ENCODE measurements at regions not wholly inside any gene's neighbourhood (a gene's known extent, or its start where the extent isn't known, plus 50 kb on each side); places are given as distances from the start of the nearest gene placed in this dataset.
"Not testable (repeated sequence)": the region's sequence is repeated elsewhere in the genome, so short reads cannot be mapped to it uniquely, and the experiment has no call there.

DNA sequence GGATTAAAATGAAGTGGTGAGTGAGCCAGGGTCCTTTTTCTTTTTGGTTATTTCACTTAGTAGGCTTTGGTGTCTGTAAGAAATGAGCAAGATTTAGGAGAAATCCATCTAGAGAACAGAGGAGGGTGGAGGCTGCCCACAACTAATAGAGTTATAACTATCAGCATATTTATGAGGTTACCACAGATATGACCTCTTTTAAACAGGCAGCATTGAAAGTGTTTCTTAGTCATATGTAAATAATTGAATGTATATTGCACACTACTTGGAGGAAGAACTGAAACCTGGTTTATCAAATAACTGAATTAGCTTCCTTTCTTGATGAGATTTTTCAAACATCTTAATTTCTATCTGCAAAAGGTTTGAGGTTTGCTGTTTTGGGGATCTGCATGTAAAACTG, 483.1 kb upstream of the PIK3R1 start:
- DNase-seq, result no peak

DNA sequence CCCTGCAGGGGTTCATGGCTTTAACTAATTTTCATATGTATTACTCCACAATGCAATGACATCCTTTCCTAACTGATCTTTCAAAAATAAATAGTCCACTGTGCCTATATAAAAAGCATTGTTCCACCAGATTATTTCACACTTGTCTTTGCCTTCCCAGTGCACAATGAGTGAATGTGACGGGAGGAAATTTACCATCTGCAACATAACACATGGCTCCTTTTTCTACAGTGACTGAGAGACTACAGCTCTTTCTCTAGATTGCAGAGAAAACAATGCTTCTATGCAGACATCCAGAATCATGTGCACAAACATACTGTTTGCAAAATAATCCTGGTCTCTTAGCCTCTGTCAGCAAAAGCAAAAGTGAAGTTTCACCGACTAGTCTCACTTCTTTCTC, 483.7 kb upstream of the PIK3R1 start:
- DNase-seq, result no peak

DNA sequence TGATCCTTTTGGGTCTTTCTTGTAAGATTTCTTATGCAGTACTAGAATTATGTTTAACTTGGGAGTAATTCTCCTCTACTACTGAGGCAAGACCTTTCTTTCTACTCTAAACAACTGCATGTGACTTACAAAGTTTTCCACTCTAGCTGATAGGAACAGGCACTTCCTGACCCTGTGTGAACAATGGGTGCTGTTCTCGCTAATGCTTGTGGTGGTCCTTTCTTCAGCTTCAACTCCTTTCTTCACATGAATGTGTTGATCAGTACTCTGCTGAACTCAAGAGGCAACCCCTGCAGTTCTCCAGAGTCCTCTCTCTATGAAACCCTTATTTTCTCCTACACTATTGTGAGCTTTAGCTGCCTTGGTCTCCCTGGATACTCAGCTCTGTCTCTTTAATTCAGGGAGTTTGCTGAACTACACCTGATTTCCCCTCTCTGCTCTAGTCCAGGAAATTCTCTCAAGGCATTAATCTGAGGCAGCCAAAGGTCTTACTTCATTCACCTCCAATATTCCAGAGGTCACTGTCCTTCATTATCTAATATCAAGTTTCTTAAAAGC, 484.6 kb upstream of the PIK3R1 start:
- DNase-seq, result no peak

DNA sequence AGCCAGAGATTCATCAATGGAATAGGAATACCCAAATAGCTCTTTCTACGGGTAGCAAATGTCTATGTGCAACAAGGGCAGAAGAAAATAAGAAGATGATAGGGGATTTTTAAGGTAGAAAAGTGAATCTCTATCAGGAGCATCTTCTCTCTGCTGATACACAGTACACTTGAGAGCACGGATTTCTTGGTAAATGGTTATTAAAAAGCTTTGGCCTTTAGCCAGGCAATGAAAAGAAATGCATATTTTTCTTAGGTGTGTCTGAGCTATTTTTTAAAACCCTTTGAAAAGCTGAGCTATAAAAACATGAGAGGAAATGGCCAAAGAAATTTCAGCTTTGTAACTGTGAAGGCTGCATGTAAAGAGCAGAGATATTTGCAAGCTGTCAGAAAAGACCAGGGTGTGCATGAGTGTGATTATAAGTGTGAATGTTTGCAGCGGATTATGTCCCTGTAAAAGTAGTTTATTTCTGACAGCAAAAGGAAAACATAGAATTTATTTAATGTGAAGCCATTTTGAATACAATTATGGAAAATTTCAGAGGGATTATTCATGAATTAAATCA, 487.1 kb upstream of the PIK3R1 start:
- no peak for DNase-seq

DNA sequence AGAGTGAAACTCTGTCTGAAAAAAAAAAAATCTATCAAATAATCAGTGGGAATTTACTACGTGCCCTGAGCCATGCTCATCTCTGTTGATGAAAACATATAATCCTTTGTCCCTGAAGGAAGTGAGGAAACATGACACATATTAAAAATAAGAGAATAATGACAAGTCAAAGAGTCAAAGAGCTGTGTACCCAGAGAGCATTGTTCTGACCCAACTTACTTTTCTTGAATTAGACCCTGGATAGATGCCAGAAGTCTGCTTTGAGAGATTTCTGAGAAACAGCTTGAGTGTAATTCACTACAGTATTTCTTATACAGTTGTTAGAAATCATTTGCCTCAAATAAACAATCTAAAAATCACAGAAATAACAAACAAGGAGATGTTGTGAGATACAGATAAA, 490.0 kb upstream of the PIK3R1 start:
- no peak for DNase-seq

DNA sequence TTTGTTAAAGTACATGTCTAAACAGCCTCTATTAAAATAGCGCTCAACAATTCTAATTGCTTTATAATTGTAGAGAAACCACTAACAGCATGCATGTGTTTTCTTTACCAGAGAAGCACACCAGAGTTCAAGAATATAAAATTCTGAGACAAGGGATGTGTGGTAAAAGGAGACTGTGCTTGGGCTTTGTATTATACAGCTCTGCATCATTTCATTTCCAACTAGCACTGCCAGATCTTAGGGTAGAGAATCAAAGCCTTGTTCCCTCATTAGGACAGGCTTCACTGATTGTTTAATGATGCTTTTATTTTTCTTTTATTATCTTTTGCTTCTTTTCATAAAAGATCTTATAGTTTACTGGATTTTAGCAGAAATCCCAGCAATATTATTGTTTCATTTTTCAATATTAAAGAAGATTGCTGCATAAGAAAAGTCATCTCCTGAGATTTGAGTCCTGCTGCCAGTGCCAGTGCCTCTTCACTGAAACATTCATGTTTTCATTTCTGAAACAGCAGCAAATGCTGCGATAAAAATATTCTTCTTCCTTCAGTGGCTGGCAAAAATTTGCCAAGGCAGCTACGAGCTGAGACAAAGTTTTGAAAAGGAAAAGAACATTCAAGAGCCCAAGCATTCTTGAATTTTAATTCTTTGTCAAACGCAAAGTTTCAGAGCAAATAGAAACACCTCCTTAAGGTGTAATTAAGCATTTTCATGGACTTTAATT, 491.0 kb upstream of the PIK3R1 start:
- no peak for DNase-seq

DNA sequence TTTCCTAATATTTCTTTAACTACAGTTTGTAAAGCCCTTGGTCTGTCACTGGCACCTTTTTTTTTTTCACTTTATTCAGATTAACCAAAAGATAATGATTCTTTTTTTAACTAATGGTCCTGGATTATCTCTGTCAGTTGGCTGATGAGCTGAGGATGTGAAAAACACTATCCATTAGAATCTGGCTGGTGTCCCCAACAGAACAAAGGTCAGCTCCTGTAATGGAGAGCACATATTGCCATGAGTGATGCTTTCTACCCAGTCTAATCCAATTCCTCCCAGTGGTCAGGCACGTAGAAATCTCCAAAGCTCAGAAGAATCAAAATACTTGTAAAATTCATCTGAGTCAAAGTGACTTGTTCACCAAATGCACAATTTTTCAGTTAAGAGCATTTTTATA, 491.7 kb upstream of the PIK3R1 start:
- no peak for DNase-seq

DNA sequence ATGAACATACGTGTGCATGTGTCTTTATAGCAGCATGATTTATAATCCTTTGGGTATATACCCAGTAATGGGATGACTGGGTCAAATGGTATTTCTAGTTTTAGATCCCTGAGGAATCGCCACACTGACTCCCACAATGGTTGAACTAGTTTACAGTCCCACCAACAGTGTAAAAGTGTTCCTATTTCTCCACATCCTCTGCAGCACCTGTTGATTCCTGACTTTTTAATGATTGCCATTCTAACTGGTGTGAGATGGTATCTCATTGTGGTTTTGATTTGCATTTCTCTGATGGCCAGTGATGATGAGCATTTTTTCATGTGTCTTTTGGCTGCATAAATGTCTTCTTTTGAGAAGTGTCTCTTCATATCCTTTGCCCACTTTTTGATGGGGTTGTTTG, 493.0 kb upstream of the PIK3R1 start:
- DNase-seq, result not testable (repeated sequence)

DNA sequence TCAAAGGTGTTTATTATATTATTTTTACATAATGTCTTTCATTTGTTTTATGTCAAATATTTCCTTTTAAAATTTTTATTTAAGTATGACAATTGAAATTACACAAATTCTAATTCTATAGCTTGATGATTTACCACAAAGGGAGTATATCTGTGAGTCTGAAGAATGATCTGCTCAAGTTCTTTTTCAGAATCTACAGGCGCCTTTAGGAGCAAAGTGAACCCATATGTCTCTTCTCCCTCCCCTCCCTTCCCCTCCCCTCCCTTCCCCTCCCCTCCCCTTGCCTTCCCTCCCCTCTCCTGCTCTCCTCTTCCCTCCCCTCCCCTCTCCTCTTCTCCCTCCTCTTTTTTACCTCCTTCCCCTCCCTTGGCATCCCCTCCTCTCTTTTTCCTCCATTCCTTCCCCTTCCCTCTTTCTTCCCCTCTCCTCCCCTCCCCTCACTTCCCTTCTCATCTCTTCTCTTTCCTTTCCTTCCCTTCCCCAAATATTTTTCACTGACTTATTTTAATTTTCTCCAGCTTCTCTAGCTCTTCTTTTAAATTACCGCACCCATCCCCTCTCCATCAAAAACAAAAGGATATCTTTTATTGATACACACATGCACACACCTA, 495.3 kb upstream of the PIK3R1 start:
- no peak for DNase-seq

DNA sequence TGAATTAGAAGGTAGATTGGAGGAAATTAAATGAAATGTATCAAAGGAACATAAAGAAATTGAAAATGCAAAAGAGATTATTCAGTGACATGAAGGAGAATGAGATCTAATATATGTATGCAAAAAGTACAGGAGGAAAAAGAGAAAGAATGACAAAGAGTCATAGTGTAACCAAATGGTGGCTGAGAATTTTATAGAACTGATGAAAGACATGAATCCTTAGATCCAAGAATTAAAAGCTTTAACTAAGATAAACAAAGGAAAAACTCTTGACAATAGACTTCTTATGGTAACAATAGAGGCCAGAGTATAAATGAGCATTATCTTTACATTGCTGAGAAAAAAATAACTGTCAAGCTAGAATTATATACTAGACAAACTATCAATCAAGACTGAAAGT, 505.4 kb upstream of the CD180 start:
- DNase-seq, result no peak

DNA sequence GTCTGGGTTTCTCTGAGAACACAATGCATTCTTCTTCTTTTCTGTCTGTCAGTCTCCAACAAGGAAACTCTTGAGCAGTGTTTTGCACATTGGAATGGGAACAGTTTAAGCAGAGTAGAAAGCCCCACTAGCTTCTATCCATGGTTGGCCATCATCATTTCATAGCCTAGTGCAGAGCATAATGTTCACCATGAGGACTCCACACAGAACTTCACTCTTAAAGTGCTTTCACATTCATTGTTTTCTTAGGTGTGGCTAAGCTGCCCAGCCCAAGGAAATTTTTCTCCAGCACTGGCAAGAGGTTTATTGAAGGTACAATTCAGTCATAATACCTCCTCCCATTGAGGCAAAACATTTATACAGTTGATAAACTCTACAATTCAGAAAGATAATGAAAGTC, 503.0 kb upstream of the CD180 start:
- DNase-seq, result no peak

DNA sequence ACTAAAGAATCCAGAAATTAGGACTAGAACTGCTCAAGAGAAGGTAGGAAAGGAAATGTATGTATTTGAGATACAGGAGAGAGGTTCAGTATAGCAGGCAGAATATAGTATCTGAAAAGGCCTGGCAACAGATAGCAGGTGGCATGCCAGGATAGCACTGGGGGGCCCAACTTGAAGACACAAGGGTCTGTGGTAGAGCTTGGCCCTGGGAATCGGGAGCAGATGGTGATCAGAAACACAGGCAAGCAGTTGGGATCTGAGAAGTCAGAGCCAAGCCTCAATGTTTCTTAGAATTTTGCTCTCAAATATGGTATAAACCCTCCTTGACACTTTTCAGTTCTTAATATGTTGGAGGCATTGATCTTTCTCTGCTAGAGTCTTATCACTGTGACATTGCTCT, 499.8 kb upstream of the CD180 start:
- DNase-seq, result no peak

DNA sequence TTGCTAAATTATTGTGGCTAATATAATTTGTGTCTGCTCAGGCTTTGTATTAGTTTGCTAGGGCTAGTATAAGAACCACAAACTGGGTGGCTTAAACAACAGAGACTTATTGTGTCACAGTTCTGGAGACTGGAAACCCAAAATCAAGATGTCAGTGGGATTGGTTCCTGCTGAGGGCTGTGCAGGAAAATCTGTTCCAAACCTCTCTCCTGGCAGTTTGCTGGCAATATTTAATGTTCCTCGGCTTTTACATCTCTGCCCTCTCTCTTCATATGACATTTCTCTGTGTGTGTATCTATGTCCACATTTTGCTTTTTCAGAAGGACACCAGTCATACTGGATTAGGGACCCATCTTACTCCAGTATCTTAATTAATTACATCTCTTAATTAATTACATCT, 498.8 kb upstream of the CD180 start:
- DNase-seq, result no peak

DNA sequence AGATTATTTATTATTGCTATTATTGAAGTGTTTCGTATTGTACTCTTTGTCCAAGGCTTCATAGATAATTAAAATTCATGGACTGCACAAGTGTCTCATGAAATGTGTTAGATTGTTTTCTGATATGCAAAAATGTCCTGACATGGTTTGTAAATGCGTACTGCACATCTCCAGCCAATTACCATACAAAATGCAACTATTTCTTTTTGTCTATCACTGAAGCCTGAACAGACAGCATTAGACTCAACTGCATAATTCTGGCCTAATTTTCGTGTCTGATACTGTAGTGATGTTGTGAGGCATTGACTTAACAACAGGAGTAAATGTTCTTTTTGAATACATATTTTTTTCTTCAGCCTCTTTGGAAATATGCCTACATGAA, 498.2 kb upstream of the CD180 start:
- no peak for DNase-seq

DNA sequence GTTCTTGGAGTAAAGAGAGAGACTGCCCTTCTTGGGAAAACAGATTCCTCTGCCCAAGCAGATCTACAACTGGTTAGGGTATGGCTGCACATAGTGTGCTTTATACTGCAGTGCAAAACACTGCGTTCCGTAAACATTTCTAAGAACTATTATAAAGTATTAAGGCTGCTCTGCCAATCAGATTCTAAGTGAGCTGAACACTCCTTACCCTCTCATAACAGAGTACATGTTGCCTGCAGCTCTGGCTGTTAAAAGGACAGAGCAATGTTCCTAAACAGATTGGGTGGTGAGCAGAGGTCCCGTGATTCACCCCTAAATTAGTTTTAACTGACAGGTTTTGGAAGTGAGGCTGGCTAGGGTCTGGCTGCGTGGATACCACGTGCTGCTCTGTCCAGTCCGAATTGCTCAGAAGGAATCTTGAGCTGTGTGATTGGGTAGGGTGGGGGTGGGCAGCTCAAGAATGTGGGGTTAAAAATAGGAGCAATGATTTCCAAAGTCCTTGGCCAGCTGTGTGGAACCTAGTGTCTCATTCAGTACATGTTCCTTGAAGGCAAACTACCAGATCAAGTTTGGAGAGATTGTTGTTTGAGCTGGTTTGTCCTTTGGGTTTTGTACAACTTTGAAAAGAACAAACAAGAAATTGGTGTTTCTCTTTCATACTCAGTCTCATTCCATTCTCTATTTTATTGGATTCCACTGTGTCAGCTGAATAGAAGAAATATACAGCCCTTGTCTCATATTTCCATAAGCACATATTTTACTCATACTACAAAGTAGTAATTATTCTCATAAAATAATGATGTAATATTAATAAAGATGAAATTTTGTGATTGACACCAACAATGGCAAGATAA, 497.6 kb upstream of the CD180 start:
- peak; percentile 49 for DNase-seq

DNA sequence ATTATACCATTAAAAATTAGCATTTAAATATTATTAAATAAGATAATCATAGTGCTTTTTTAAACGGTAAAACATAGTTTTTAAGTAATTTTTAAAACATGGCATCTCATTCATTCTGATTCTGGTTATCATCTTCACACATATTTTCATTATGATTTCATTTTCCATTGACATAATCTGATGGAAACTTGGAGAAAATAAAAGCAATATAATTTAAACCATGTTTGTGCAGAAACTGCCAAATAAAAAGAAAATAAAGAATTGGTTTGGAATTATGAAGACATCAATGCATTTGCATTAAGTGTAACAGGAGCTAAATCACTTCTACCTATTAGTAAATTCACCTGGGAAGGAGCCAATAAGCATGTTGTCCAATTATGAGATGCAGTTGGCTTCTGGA, 490.1 kb upstream of the CD180 start:
- no peak for DNase-seq

DNA sequence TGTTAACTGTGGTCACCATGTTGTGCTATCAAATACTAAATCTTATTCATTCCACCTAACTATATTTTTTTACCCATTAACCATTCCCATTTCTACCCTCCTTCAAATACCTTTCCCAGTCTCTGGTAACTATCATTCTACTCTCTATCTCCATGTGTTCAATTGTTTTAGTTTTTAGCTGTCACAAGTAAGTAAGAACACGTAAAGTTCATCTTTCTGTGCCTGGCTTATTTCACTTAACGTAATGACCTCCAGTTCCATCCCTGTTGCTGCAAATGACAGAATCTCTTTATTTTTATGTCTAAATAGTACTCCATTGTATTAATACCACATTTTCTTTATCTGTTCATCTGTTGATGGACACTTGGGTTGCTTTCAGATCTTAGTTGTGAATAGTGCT, 485.1 kb upstream of the CD180 start:
- no peak for DNase-seq

DNA sequence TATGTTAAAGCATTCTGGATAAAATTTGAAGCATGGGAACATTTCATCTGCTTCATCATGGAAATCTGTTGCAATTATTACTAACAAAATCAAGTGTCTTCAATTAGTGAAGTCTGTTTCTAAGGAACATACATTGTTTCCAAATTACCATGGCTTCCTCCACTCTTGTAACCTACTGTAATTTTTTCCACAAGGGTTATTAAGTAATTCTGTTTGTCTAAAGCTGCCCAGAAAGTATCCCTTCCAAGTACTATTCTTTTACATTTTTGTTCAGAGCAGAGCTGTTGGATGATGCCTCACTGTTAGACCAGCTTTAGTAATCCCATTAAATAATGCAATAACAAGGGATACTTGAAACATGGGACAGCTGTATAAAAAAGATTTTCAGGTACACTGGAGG, 483.5 kb upstream of the CD180 start:
- no peak for DNase-seq

DNA sequence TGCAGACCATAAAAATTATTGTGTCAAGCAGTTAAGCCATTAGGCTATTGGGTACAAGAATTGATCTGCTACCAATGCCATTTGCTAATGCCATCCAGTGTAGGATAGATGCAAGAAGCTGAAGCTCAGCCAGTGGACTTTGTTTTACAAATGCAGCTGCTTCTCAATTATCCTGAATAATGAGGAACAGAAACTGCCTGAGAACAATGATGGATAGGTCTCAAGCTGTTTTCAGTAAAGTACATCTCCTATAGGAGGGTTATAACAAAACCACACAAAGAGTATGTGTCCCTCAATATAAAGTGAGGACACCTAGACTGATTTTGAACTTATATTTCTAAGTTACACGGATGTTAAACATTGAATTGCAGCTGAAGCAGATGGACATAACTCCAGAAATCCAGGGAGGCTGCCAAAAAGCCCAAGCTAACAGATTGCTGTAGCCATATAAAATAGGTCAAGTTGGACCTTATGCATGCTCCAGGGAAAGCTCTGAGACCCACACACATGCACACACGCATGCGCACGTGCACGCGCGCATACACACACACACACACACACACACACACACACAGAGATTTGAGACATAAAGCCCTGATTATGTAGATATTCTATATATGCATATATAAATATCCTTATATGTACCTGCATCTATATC, 482.7 kb upstream of the CD180 start:
- peak; percentile 30 for DNase-seq

DNA sequence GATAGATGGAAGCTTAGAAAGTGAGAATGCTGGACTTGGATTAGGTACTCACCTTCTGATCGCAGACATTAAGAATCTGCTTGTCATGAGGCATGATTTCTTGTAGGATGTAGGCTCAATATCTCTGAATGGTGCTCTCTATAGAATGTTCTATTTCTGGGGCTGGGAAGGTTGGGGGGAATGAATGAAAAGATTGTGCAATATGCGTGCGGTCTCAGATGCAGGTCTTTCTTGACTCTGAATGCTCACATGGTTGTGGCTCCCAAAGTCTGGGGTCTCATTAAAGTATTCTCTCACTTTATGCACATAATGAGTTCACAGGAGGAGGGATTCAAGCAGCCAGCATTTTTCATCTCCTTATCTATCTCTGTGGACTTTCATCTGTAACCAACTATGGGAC, 482.0 kb upstream of the CD180 start:
- DNase-seq, result no peak

DNA sequence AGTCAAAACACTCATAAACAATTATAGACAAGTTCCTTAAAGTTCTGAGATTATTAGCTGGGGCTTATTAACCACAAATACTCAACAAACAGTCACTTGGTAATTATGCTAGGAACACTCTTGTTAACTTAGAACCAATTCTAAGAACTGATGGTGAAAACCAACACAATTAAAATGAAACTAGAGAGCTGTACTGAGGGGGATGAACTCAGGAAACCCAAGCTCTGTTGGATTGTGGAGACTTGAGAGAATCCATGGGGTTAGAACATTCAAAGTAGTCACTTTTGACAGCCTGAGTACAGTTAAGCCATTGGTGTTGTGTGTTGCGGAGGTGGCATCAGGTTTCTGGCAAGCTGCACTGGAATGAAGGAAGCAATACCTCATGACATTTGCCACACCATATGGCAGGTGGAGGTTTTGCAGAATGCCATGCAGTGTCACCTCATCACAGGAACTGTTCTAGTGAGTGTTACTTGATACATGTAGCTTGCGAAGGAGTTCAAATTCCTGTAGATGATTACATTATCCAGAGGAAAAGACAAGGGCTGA, 480.9 kb upstream of the CD180 start:
- peak; percentile 28 for DNase-seq

DNA sequence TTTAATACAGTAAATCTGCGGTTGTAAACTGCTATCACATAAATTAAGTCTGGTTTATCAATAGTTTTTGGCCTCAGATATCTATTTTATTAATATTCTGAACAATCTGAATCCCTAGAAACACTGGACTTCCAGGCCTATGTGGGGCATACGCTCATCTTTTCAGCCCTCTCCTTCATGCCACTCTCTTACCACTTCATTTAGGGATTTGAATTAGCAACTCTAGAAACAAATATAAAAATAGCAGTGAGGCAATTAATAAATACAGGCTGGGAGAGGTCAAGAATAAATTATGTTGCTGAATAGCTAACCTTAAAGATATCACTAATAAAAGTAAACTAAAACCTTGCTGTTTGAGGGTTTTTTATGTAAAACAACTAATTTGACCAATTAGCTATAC, 480.3 kb upstream of the CD180 start:
- no peak for DNase-seq

Measured in femur (tissue), 1 donor.